ENCODE measurements at regions not wholly inside any gene's neighbourhood (a gene's known extent, or its start where the extent isn't known, plus 50 kb on each side); places are given as distances from the start of the nearest gene placed in this dataset.

GRCh38 chr6:19664878-19665612 is 172.1 kb upstream of the ID4 start:
- no peak for ATAC-seq
- Histone ChIP-seq H3K9me3 (no peaks in the 10 kb centered on the region), H3K36me3 (ENCODE audit: low read depth) (no peaks in the 10 kb centered on the region), H3K4me1 (ENCODE audit: low read depth) (no peaks in the 10 kb centered on the region), H3K4me3 (no peak overlapping the region)
- TF ChIP-seq CTCF (IDR thresholded peaks at IDR 0.05) = no peak
- no peak for DNase-seq
- intact Hi-C loops (cut with DNase I, micrococcal nuclease) = no loop called here

GRCh38 chr6:19665613-19665909 is 171.6 kb upstream of the ID4 start:
- Histone ChIP-seq H3K4me3 (no peak overlapping the region), H3K36me3 (ENCODE audit: low read depth) (no peaks in the 10 kb centered on the region), H3K4me1 (ENCODE audit: low read depth) (no peaks in the 10 kb centered on the region), H3K9me3 (no peaks in the 10 kb centered on the region)
- DNase-seq (no peak), ATAC-seq (no peak)
- intact Hi-C loops (cut with DNase I, micrococcal nuclease) = no loop called here
- TF ChIP-seq CTCF (IDR thresholded peaks at IDR 0.05) = no peak

DNA sequence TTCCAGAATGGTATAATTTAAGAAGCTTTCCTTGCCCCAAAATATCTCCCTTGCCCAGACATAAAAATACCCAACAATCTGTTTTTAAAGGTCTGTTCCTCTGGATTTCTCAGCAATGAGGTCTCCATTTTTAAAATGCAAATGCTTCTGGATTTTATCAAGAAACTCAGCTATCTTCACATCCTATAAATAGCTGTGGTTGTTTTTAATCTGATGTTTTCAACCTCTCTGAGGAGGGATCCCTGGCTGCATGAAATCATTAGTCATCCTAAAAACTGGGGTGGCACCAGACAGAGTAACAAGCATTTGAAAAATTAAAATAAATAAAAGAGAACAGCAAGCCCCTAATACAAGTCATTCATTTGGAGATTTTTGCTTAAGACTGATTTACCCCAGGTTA is 168.5 kb upstream of the ID4 start:
- Histone ChIP-seq H3K36me3 (ENCODE audit: low read depth) (no peaks in the 10 kb centered on the region), H3K4me3 (no peak overlapping the region), H3K9me3 (no peaks in the 10 kb centered on the region), H3K4me1 (ENCODE audit: low read depth) (no peaks in the 10 kb centered on the region)
- TF ChIP-seq CTCF (IDR thresholded peaks at IDR 0.05) = no peak
- DNase-seq (no peak), ATAC-seq (no peak)
- intact Hi-C loops (cut with DNase I, micrococcal nuclease) = no loop called here

GRCh38 chr6:19669206-19669605 is 168.0 kb upstream of the ID4 start:
- ATAC-seq (no peak), DNase-seq (no peak)
- no peak for TF ChIP-seq CTCF (IDR thresholded peaks at IDR 0.05)
- H3K4me3 ChIP-seq = no peak overlapping the region
- intact Hi-C loops (cut with DNase I, micrococcal nuclease) = no loop called here
- no peaks in the 10 kb centered on the region for H3K36me3 ChIP-seq (ENCODE audit: low read depth)
- H3K4me1 ChIP-seq (ENCODE audit: low read depth) = no peaks in the 10 kb centered on the region
- H3K9me3 ChIP-seq = no peaks in the 10 kb centered on the region

GRCh38 chr6:19682859-19683258 is 154.3 kb upstream of the ID4 start:
- no peak for DNase-seq
- no peak for TF ChIP-seq CTCF (IDR thresholded peaks at IDR 0.05)

More at GRCh38 chr6:19682859-19683258, 154.3 kb upstream of the ID4 start:
- Histone ChIP-seq H3K4me1 (ENCODE audit: low read depth) (no peaks in the 10 kb centered on the region), H3K36me3 (ENCODE audit: low read depth) (no peaks in the 10 kb centered on the region), H3K4me3 (no peak overlapping the region), H3K9me3 (no peaks in the 10 kb centered on the region)
- ATAC-seq = no peak
- intact Hi-C loops (cut with DNase I, micrococcal nuclease) = no loop called here
